ENCODE measurements at regions not wholly inside any gene's neighbourhood (a gene's known extent, or its start where the extent isn't known, plus 50 kb on each side); places are given as distances from the start of the nearest gene placed in this dataset.

GRCh38 chr9:11928871-11929321 is 764.3 kb upstream of the TYRP1 start:
- TF ChIP-seq, protein P1, sequence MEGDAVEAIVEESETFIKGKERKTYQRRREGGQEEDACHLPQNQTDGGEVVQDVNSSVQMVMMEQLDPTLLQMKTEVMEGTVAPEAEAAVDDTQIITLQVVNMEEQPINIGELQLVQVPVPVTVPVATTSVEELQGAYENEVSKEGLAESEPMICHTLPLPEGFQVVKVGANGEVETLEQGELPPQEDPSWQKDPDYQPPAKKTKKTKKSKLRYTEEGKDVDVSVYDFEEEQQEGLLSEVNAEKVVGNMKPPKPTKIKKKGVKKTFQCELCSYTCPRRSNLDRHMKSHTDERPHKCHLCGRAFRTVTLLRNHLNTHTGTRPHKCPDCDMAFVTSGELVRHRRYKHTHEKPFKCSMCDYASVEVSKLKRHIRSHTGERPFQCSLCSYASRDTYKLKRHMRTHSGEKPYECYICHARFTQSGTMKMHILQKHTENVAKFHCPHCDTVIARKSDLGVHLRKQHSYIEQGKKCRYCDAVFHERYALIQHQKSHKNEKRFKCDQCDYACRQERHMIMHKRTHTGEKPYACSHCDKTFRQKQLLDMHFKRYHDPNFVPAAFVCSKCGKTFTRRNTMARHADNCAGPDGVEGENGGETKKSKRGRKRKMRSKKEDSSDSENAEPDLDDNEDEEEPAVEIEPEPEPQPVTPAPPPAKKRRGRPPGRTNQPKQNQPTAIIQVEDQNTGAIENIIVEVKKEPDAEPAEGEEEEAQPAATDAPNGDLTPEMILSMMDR (IDR thresholded peaks at IDR 0.05; ENCODE audit: low read length), result no peak
- TF ChIP-seq EZH2 (optimal IDR thresholded peaks at IDR 0.05; ENCODE audit: low read depth, low read length) (no peak), EZH2phosphoT487 (IDR thresholded peaks at IDR 0.05; ENCODE audit: low read length) (no peak)

Measured in MM.1S (cell line).